ENCODE measurements at regions not wholly inside any gene's neighbourhood (a gene's known extent, or its start where the extent isn't known, plus 50 kb on each side); places are given as distances from the start of the nearest gene placed in this dataset.

DNA sequence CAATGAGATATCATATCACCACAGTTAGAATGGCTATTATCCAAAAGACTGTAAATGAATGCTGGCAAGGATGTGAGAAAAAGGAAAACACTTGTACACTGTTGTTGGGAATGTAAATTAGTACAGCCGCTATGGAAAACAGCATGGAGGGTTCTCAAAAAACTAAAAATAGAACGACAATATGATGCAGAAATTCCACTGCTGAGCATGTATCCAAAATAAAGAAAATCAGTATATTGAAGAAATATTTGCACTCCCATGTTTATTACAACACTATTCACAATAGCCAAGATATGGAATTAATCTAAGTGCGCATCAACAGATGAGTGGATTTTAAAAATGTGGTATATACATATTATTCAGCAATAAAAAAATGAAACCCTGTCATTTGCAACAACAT lies 898.9 kb upstream of the MAN1A1 start:
- Histone ChIP-seq H3K4me1 (replicated peaks in 1 of 2; ENCODE audit: control insufficient read depth in 2 of 2, insufficient read depth in 2 of 2, low read length in 2 of 2) (no peaks in the 10 kb centered on the region), H3K27me3 (ENCODE audit: control insufficient read depth in 2 of 2, insufficient read depth in 2 of 2, low read length in 2 of 2) (no peaks in the 10 kb centered on the region), H3K4me3 (no peak overlapping the region), H2AFZ (ENCODE audit: low read depth, low read length) (no peak overlapping the region), H3K79me2 (ENCODE audit: control insufficient read depth, insufficient read depth, low read length) (no peaks in the 10 kb centered on the region), H4K20me1 (replicated peaks; ENCODE audit: control insufficient read depth, insufficient read depth, low read length) (no peaks in the 10 kb centered on the region), H3K9me1 (ENCODE audit: control insufficient read depth, insufficient read depth, low read length) (no peaks in the 10 kb centered on the region), H3K27ac (ENCODE audit: extremely low read depth, low read depth, low read length) (no peak overlapping the region), H3K9me3 (replicated peaks; ENCODE audit: control insufficient read depth, insufficient read depth, low read depth, low read length) (no peaks in the 10 kb centered on the region), H3K9ac (ENCODE audit: insufficient read depth in 1 of 2, low read depth in 2 of 2, low read length in 2 of 2) (no peak overlapping the region), H3K36me3 (ENCODE audit: control insufficient read depth, insufficient read depth, low read length) (no peaks in the 10 kb centered on the region), H3K4me2 (ENCODE audit: insufficient read depth, low read length) (no peak overlapping the region)
- TF ChIP-seq ESRRB (CRISPR knock-in tag; IDR thresholded peaks at IDR 0.05; ENCODE audit: borderline replicate concordance): no peak
- no peak for TF ChIP-seq HLTF (IDR thresholded peaks at IDR 0.05)
- TF ChIP-seq ZNF175 (CRISPR knock-in tag; IDR thresholded peaks at IDR 0.05; ENCODE audit: low read depth): no peak
- no peak for TF ChIP-seq ZNF134 (CRISPR knock-in tag; conservative IDR thresholded peaks at IDR 0.05)
- no peak for TF ChIP-seq GATAD2A (IDR thresholded peaks at IDR 0.05)
- TF ChIP-seq XRCC3 (IDR thresholded peaks at IDR 0.05): no peak
- no peak for TF ChIP-seq TCFL5 (CRISPR knock-in tag; conservative IDR thresholded peaks at IDR 0.05)
- no peak for TF ChIP-seq ZNF785 (CRISPR knock-in tag; IDR thresholded peaks at IDR 0.05)
- TF ChIP-seq SMARCA4 (IDR thresholded peaks at IDR 0.05): no peak
- TF ChIP-seq MEIS2 (IDR thresholded peaks at IDR 0.05; ENCODE audit: partially characterized antibody): no peak
- TF ChIP-seq ARID2 (IDR thresholded peaks at IDR 0.05): no peak
- TF ChIP-seq E2F5 (CRISPR knock-in tag; IDR thresholded peaks at IDR 0.05): no peak
- TF ChIP-seq ZNF695 (CRISPR knock-in tag; IDR thresholded peaks at IDR 0.05): no peak
- no peak for TF ChIP-seq ZNF311 (CRISPR knock-in tag; IDR thresholded peaks at IDR 0.05)
- no peak for TF ChIP-seq RAD51 (IDR thresholded peaks at IDR 0.05; ENCODE audit: borderline replicate concordance, low read depth)
- TF ChIP-seq POLR2H (tag; IDR thresholded peaks at IDR 0.05; ENCODE audit: low read depth): no peak
- no peak for TF ChIP-seq BCL6 (CRISPR knock-in tag; IDR thresholded peaks at IDR 0.05)
- WGBS (ENCODE audit: insufficient coverage, low coverage, missing lambda C conversion rate): 0% methylated on average over 3 of the region's 3 CpGs
- in situ Hi-C loops (cut with MboI): no loop called here
- intact Hi-C loops (cut with micrococcal nuclease): no loop called here
- ATAC-seq (no peak), FAIRE-seq (no peak), DNase-seq (ENCODE audit: extremely low read depth in 1 of 4, low spot score in 3 of 4) (no peak)
- BruUV-seq (replicated peaks): no TSS peak
- CTCF ChIA-PET (ENCODE audit: low intra/inter-chr PET ratio): no interaction called here
- POLR2A ChIA-PET: no interaction called here
